Fibroblast of lung (primary cell): ENCODE measurements at regions not wholly inside any gene's neighbourhood (a gene's known extent, or its start where the extent isn't known, plus 50 kb on each side); places are given as distances from the start of the nearest gene placed in this dataset.

ENCODE experiments used
- EZH2 ChIP-seq: IDR thresholded peaks from 2 replicates; pipeline ENCODE4 v1.5.1; 2012; ENCODE audit warnings: low read length, control low read depth, mild to moderate bottlenecking; ENCODE audit errors: missing control alignments
- TF ChIP-seq, protein P1 (sequence below), 2 donors: IDR thresholded peaks in 1 of 2; conservative IDR thresholded peaks in 1 of 2; 1 replicate in 1 of 2; 2 replicates in 1 of 2; pipeline ENCODE4 v1.5.1; 2011 to 2012; ENCODE audit warnings: low read length in 2 of 2, control low read depth in 1 of 2, inconsistent platforms in 1 of 2, low read depth in 1 of 2, mild to moderate bottlenecking in 1 of 2

GRCh38 chr6:117110737-117111136 lies 154.6 kb upstream of the VGLL2 start:
- TF ChIP-seq, protein P1, sequence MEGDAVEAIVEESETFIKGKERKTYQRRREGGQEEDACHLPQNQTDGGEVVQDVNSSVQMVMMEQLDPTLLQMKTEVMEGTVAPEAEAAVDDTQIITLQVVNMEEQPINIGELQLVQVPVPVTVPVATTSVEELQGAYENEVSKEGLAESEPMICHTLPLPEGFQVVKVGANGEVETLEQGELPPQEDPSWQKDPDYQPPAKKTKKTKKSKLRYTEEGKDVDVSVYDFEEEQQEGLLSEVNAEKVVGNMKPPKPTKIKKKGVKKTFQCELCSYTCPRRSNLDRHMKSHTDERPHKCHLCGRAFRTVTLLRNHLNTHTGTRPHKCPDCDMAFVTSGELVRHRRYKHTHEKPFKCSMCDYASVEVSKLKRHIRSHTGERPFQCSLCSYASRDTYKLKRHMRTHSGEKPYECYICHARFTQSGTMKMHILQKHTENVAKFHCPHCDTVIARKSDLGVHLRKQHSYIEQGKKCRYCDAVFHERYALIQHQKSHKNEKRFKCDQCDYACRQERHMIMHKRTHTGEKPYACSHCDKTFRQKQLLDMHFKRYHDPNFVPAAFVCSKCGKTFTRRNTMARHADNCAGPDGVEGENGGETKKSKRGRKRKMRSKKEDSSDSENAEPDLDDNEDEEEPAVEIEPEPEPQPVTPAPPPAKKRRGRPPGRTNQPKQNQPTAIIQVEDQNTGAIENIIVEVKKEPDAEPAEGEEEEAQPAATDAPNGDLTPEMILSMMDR (conservative IDR thresholded peaks at IDR 0.05 in 1 of 2, IDR thresholded peaks at IDR 0.05 in 1 of 2; ENCODE audit: low read depth in 1 of 2, low read length in 2 of 2), result no peak
- no peak for TF ChIP-seq EZH2
